Common myeloid progenitor, CD34-positive (primary cell): ENCODE measurements at regions not wholly inside any gene's neighbourhood (a gene's known extent, or its start where the extent isn't known, plus 50 kb on each side); places are given as distances from the start of the nearest gene placed in this dataset.

Source experiments
- CTCF ChIA-PET: fragments of 350-600 bp; sonication (Branson Sonifier 250); formaldehyde crosslinking; loops from one replicate; lab custom pipeline; 2021; ENCODE audit warnings: antibody characterized with exemption; lab: Charles Lee
- POLR2A ChIA-PET: fragments of 350-600 bp; sonication (Branson Sonifier 250); formaldehyde crosslinking; loops from one replicate; lab custom pipeline; 2021; ENCODE audit warnings: antibody characterized with exemption; lab: Charles Lee
- DNase-seq, 3 donors: peaks; one replicate each; pipeline versions ENCODE4 v3.0.0 to v3.0.0-alpha.2; 2013
- H3K27ac ChIP-seq, 2 experiments: 1 replicate in 1 of 2; 2 replicates in 1 of 2; pipeline ENCODE4 v1.7.0; 2013; ENCODE audit warnings: inconsistent platforms in 2 of 2, low read length in 2 of 2, mild to moderate bottlenecking in 2 of 2, low read depth in 1 of 2, moderate library complexity in 1 of 2; ENCODE audit not compliant: severe bottlenecking in 2 of 2, insufficient read depth in 1 of 2, poor library complexity in 1 of 2
- H3K27me3 ChIP-seq, 5 experiments: replicated peaks in 2 of 5; 1 replicate in 3 of 5; 2 replicates in 2 of 5; pipeline versions ENCODE4 v1.6.1 to v1.7.0; 2013; ENCODE audit warnings: low read length in 4 of 5, mild to moderate bottlenecking in 2 of 5, moderate library complexity in 2 of 5, inconsistent platforms in 1 of 5; ENCODE audit not compliant: insufficient read depth in 5 of 5, control insufficient read depth in 4 of 5
- H3K36me3 ChIP-seq, 4 experiments: 1 replicate in 2 of 4; 2 replicates in 2 of 4; pipeline versions ENCODE4 v1.6.1 to v1.7.0; 2013; ENCODE audit warnings: low read length in 3 of 4, control low read depth in 1 of 4, mild to moderate bottlenecking in 1 of 4; ENCODE audit not compliant: control insufficient read depth in 4 of 4, insufficient read depth in 4 of 4
- H3K4me1 ChIP-seq, 4 experiments: 1 replicate in 3 of 4; 2 replicates in 1 of 4; pipeline versions ENCODE4 v1.6.1 to v1.7.1; 2013; ENCODE audit warnings: low read length in 3 of 4, mild to moderate bottlenecking in 3 of 4, control low read depth in 1 of 4, inconsistent platforms in 1 of 4, moderate library complexity in 1 of 4; ENCODE audit not compliant: control insufficient read depth in 4 of 4, insufficient read depth in 4 of 4; ENCODE audit errors: control extremely low read depth in 1 of 4
- H3K4me3 ChIP-seq, 7 experiments: 1 replicate in 4 of 7; 2 replicates in 3 of 7; pipeline versions ENCODE4 v1.5.1 to v1.7.0; 2013; ENCODE audit warnings: mild to moderate bottlenecking in 7 of 7, low read length in 6 of 7, moderate library complexity in 6 of 7, inconsistent platforms in 2 of 7, low read depth in 2 of 7, control low read depth in 1 of 7; ENCODE audit not compliant: insufficient read depth in 4 of 7, control insufficient read depth in 1 of 7; ENCODE audit errors: extremely low read depth in 1 of 7
- H3K9me3 ChIP-seq, 5 experiments: 1 replicate in 4 of 5; 2 replicates in 1 of 5; pipeline versions ENCODE4 v1.6.1 to v1.7.1; 2013; ENCODE audit warnings: low read length in 4 of 5, mild to moderate bottlenecking in 2 of 5, inconsistent platforms in 1 of 5, low read depth in 1 of 5, moderate library complexity in 1 of 5; ENCODE audit not compliant: control insufficient read depth in 4 of 5, insufficient read depth in 2 of 5; ENCODE audit errors: control extremely low read depth in 1 of 5
- WGBS: methylation state at CpG from one replicate; pipeline ENCODE4 v1.1.5; 2013; ENCODE audit not compliant: insufficient coverage; 5-methylcytosine and 5-hydroxymethylcytosine counted together

DNA sequence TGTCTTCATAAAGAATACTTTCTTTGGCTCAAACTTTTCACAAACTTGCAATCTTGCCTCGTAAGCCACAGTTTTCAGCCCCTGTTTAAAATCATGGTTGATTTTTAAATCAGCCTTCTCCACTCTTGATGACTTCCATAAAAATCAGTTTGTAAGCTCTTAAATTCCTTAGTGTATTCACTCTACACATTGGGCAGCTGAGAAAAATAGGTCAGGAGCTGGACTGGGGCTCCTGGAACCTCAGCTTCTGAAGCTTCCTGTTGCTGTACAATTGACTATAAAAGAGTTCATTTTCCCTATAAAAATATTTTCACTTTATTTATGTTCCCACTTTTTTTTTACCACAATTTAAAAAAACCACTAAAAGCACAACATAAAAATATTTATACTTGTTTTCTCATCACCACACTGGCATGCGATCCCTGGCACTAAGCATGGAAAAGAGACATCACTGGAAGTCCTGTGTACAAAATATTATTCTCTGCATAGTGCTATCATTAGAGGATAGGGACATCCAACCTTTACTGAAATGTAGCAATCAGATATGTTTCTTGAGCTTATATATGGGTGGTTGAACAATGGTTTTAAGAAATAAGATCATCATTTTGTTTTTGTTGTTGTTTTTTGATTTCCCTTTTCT lies 345.7 kb downstream of the FBXO8 start:
- CTCF ChIA-PET: no interaction called here
- no peaks in the 10 kb centered on the region for H3K9me3 ChIP-seq
- H3K4me3 ChIP-seq: no peak overlapping the region
- no peaks in the 10 kb centered on the region for H3K4me1 ChIP-seq
- no peak overlapping the region for H3K27ac ChIP-seq
- DNase-seq: no peak
- H3K36me3 ChIP-seq: no peaks in the 10 kb centered on the region
- H3K27me3 ChIP-seq: peaks cover 2 to 28% (median 4%) of the 10 kb centered on the region in 5 experiments
- 100% methylated on average over 1 of the region's 2 CpGs for WGBS
- POLR2A ChIA-PET: no interaction called here

GRCh38 chr4:173936861-173937260 lies 346.6 kb downstream of the FBXO8 start:
- ChIA-PET POLR2A (no interaction called here), CTCF (no interaction called here)
- H3K4me3 ChIP-seq: no peak overlapping the region
- H3K36me3 ChIP-seq: no peaks in the 10 kb centered on the region
- no peak overlapping the region for H3K27ac ChIP-seq
- H3K27me3 ChIP-seq: peaks cover 2 to 28% (median 6%) of the 10 kb centered on the region in 5 experiments
- H3K9me3 ChIP-seq: no peaks in the 10 kb centered on the region
- DNase-seq: no peak
- no CpG with 5 or more reads among the region's 1 CpG for WGBS
- H3K4me1 ChIP-seq: no peaks in the 10 kb centered on the region

- Histone ChIP-seq H3K27me3 (peaks cover 2 to 28% (median 6%) of the 10 kb centered on the region in 5 experiments), H3K36me3 (no peaks in the 10 kb centered on the region), H3K27ac (no peak overlapping the region), H3K4me1 (no peaks in the 10 kb centered on the region), H3K9me3 (no peaks in the 10 kb centered on the region), H3K4me3 (no peak overlapping the region)
- no peak for DNase-seq
- POLR2A ChIA-PET: no interaction called here
- CTCF ChIA-PET: interaction anchor here (1.6 kb wide), 1 partner anchor 11 kb away, joined by 3 read pairs; no protein-coding TSS in a partner anchor
- WGBS: no CpG with 5 or more reads among the region's 5 CpGs
These were observed 347.7 kb downstream of the FBXO8 start for GRCh38 chr4:173935622-173936405.

GRCh38 chr4:173934933-173935620 lies 348.4 kb downstream of the FBXO8 start:
- CTCF ChIA-PET: interaction anchor here (1.6 kb wide), 1 partner anchor 10 kb away, joined by 3 read pairs; no protein-coding TSS in a partner anchor
- Histone ChIP-seq H3K9me3 (no peaks in the 10 kb centered on the region), H3K27me3 (peaks cover 2 to 32% (median 8%) of the 10 kb centered on the region in 5 experiments), H3K4me3 (no peak overlapping the region), H3K4me1 (no peaks in the 10 kb centered on the region), H3K36me3 (no peaks in the 10 kb centered on the region), H3K27ac (no peak overlapping the region)
- 19% methylated on average over 5 of the region's 5 CpGs for WGBS
- POLR2A ChIA-PET: no interaction called here
- DNase-seq: no peak

- Histone ChIP-seq H3K27ac (no peak overlapping the region), H3K36me3 (no peaks in the 10 kb centered on the region), H3K4me1 (no peaks in the 10 kb centered on the region), H3K9me3 (no peaks in the 10 kb centered on the region), H3K27me3 (peaks cover 2 to 34% (median 8%) of the 10 kb centered on the region in 5 experiments), H3K4me3 (no peak overlapping the region)
- DNase-seq: no peak
- ChIA-PET POLR2A (no interaction called here), CTCF (no interaction called here)
- 87% methylated on average over 2 of the region's 2 CpGs for WGBS
These were observed 349.3 kb downstream of the FBXO8 start for GRCh38 chr4:173934201-173934600.

GRCh38 chr4:173932701-173933100 lies 350.8 kb downstream of the FBXO8 start:
- H3K4me3 ChIP-seq: no peak overlapping the region
- no peak overlapping the region for H3K27ac ChIP-seq
- H3K9me3 ChIP-seq: no peaks in the 10 kb centered on the region
- 63% methylated on average over 1 of the region's 2 CpGs for WGBS
- CTCF ChIA-PET: no interaction called here
- H3K27me3 ChIP-seq: peaks cover 0 to 42% (median 8%) of the 10 kb centered on the region in 5 experiments
- no peaks in the 10 kb centered on the region for H3K4me1 ChIP-seq
- POLR2A ChIA-PET: no interaction called here
- no peaks in the 10 kb centered on the region for H3K36me3 ChIP-seq
- no peak for DNase-seq
